Mesenchymal stem cell (in vitro differentiated cells and primary cell): ENCODE measurements at regions not wholly inside any gene's neighbourhood (a gene's known extent, or its start where the extent isn't known, plus 50 kb on each side); places are given as distances from the start of the nearest gene placed in this dataset.

Experiments
- DNase-seq: peaks from one replicate; pipeline ENCODE4 v3.0.0-alpha.2; 2013
- H2AFZ ChIP-seq: one replicate; pipeline ENCODE4 v1.6.1; 2013; ENCODE audit warnings: low read depth, mild to moderate bottlenecking, control low read depth, inconsistent platforms, low read length, moderate library complexity
- H2AK5ac ChIP-seq: 2 replicates; pipeline ENCODE4 v1.6.1; 2013; ENCODE audit warnings: low read length, moderate library complexity, mild to moderate bottlenecking, inconsistent platforms; ENCODE audit not compliant: severe bottlenecking
- H2BK120ac ChIP-seq: one replicate; pipeline ENCODE4 v1.6.1; 2013; ENCODE audit warnings: low read depth, mild to moderate bottlenecking, inconsistent platforms, low read length, moderate library complexity
- H2BK12ac ChIP-seq, 2 experiments: one replicate each; pipeline ENCODE4 v1.6.1; 2013; ENCODE audit warnings: inconsistent platforms in 2 of 2, low read length in 2 of 2, mild to moderate bottlenecking in 2 of 2, moderate library complexity in 2 of 2, control low read depth in 1 of 2
- H2BK15ac ChIP-seq: one replicate; pipeline ENCODE4 v1.6.1; 2013; ENCODE audit warnings: mild to moderate bottlenecking, low read depth, inconsistent platforms; ENCODE audit not compliant: poor library complexity, severe bottlenecking
- H2BK5ac ChIP-seq: 2 replicates; pipeline ENCODE4 v1.6.1; 2013; ENCODE audit warnings: low read depth, mild to moderate bottlenecking, low read length, control low read depth, inconsistent platforms; ENCODE audit not compliant: poor library complexity, severe bottlenecking
- H3K14ac ChIP-seq, 2 experiments: one replicate each; pipeline ENCODE4 v1.6.1; 2013; ENCODE audit warnings: inconsistent platforms in 2 of 2, low read length in 2 of 2, control low read depth in 1 of 2, mild to moderate bottlenecking in 1 of 2, moderate library complexity in 1 of 2
- H3K18ac ChIP-seq, 2 experiments: one replicate each; pipeline ENCODE4 v1.6.1; 2013; ENCODE audit warnings: inconsistent platforms in 2 of 2, low read length in 2 of 2, control low read depth in 1 of 2, low read depth in 1 of 2, mild to moderate bottlenecking in 1 of 2
- H3K23ac ChIP-seq, 2 experiments: one replicate each; pipeline ENCODE4 v1.6.1; 2013; ENCODE audit warnings: inconsistent platforms in 2 of 2, low read length in 2 of 2, mild to moderate bottlenecking in 2 of 2, moderate library complexity in 2 of 2, control low read depth in 1 of 2
- H3K27ac ChIP-seq: 2 replicates; pipeline ENCODE4 v1.5.1; 2013; ENCODE audit warnings: mild to moderate bottlenecking, moderate library complexity, low read length, control low read depth, inconsistent platforms; ENCODE audit not compliant: poor library complexity, severe bottlenecking
- H3K27me3 ChIP-seq, 2 experiments: 2 replicates each; pipeline versions ENCODE4 v1.6.1 to v1.7.0; 2013; ENCODE audit warnings: low read length in 2 of 2, mild to moderate bottlenecking in 2 of 2, moderate library complexity in 2 of 2, control low read depth in 1 of 2, inconsistent platforms in 1 of 2; ENCODE audit not compliant: control insufficient read depth in 1 of 2, insufficient read depth in 1 of 2
- H3K36me3 ChIP-seq, 2 experiments: 2 replicates each; pipeline versions ENCODE4 v1.6.1 to v1.7.0; 2013; ENCODE audit warnings: low read length in 2 of 2, control low read depth in 1 of 2, inconsistent platforms in 1 of 2, low read depth in 1 of 2, mild to moderate bottlenecking in 1 of 2; ENCODE audit not compliant: insufficient read depth in 2 of 2, control insufficient read depth in 1 of 2
- H3K4ac ChIP-seq, 2 experiments: one replicate each; pipeline ENCODE4 v1.6.1; 2013; ENCODE audit warnings: inconsistent platforms in 2 of 2, low read length in 2 of 2, mild to moderate bottlenecking in 2 of 2, moderate library complexity in 2 of 2, control low read depth in 1 of 2, low read depth in 1 of 2
- H3K4me1 ChIP-seq: 2 replicates; pipeline ENCODE4 v1.6.1; 2013; ENCODE audit warnings: low read depth, low read length, control low read depth; ENCODE audit not compliant: control insufficient read depth, insufficient read depth
- H3K4me2 ChIP-seq: 2 replicates; pipeline ENCODE4 v1.6.1; 2013; ENCODE audit warnings: low read length, mild to moderate bottlenecking, inconsistent platforms; ENCODE audit not compliant: poor library complexity, severe bottlenecking
- H3K4me3 ChIP-seq, 2 experiments: 2 replicates each; pipeline versions ENCODE4 v1.5.1 to v1.7.0; 2013; ENCODE audit warnings: low read length in 2 of 2, mild to moderate bottlenecking in 2 of 2, control low read depth in 1 of 2, low read depth in 1 of 2; ENCODE audit not compliant: insufficient read depth in 1 of 2
- H3K79me1 ChIP-seq: replicated peaks from 2 replicates; pipeline ENCODE4 v1.6.1; 2013; ENCODE audit warnings: mild to moderate bottlenecking, control low read depth, low read length, inconsistent platforms; ENCODE audit not compliant: poor library complexity, severe bottlenecking
- H3K9ac ChIP-seq: 2 replicates; pipeline ENCODE4 v1.7.0; 2013; ENCODE audit warnings: mild to moderate bottlenecking, low read length, moderate library complexity
- H3K9me3 ChIP-seq: 2 replicates; pipeline ENCODE4 v1.7.0; 2013; ENCODE audit warnings: mild to moderate bottlenecking, low read length; ENCODE audit not compliant: control insufficient read depth
- H4K8ac ChIP-seq: one replicate; pipeline ENCODE4 v1.6.1; 2013; ENCODE audit warnings: inconsistent platforms, mild to moderate bottlenecking, low read length, moderate library complexity
- H4K91ac ChIP-seq: one replicate; pipeline ENCODE4 v1.6.1; 2013; ENCODE audit warnings: mild to moderate bottlenecking, low read length, inconsistent platforms
- WGBS: methylation state at CpG from one replicate; pipeline ENCODE4 v1.1.7; 2013; ENCODE audit warnings: mixed read lengths; 5-methylcytosine and 5-hydroxymethylcytosine counted together

DNA sequence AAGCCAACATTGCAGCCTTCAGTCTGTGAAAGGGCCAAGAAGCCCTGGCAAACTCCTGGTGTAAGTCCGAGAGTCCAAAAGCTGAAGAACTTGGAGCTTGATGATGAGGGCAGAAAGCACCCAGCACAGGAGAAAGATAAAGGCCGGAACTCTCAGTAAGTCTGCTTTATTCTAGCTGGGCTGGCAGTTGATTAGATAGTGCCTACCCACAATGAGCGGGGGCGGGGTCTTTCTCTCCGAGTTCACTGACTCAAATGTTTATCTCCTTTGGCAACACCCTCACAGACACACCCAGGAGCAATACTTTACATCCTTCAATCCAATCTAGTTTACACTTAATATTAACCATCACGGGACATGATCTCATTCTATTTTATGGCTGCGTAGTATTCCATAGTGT is 1317.1 kb downstream of the SLITRK1 start:
- H3K4me2 ChIP-seq = no peak overlapping the region
- H3K23ac ChIP-seq = no peak overlapping the region
- H2BK120ac ChIP-seq = no peak overlapping the region
- H3K9ac ChIP-seq = no peak overlapping the region
- H3K9me3 ChIP-seq = no peaks in the 10 kb centered on the region
- H3K36me3 ChIP-seq = no peaks in the 10 kb centered on the region
- no peak for DNase-seq
- H2BK15ac ChIP-seq = no peak overlapping the region
- H2BK12ac ChIP-seq = no peak overlapping the region
- H3K79me1 ChIP-seq = no peaks in the 10 kb centered on the region
- H2BK5ac ChIP-seq = no peak overlapping the region
- H2AK5ac ChIP-seq = no peak overlapping the region
- H3K27ac ChIP-seq = no peak overlapping the region
- no peaks in the 10 kb centered on the region for H3K27me3 ChIP-seq
- no peak overlapping the region for H3K4ac ChIP-seq
- H4K91ac ChIP-seq = no peak overlapping the region
- no peak overlapping the region for H3K14ac ChIP-seq
- no peak overlapping the region for H4K8ac ChIP-seq
- H3K4me1 ChIP-seq = peaks cover 3% of the 10 kb centered on the region
- H2AFZ ChIP-seq = no peak overlapping the region
- H3K18ac ChIP-seq = no peak overlapping the region
- H3K4me3 ChIP-seq = no peak overlapping the region
- WGBS = 89% methylated on average over 6 of the region's 7 CpGs

DNA sequence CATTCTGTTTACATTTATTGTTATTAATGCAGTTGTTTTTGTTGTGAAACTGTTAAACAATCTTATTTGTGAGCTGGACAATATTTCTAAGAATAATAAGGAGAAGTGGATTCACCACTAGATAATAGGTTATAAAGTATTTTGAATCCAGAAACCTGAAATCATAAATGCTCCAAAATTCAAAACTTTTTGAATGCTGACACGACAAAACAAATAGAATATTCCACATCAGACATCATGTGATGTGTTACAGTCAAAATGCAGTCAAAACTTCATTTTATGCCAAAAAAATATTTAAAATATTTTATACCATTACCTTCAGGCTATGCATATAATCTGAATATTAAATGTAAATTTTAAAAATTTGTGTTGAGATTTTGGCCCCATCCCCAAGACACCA is 1321.4 kb downstream of the SLITRK1 start:
- Histone ChIP-seq H3K4me3 (no peak overlapping the region), H3K4me1 (no peaks in the 10 kb centered on the region), H3K23ac (no peak overlapping the region), H2BK12ac (no peak overlapping the region), H2AFZ (no peak overlapping the region), H2BK15ac (no peak overlapping the region), H3K79me1 (no peaks in the 10 kb centered on the region), H3K9me3 (no peaks in the 10 kb centered on the region), H2BK5ac (no peak overlapping the region), H3K27me3 (no peaks in the 10 kb centered on the region), H4K91ac (no peak overlapping the region), H3K27ac (no peak overlapping the region), H2BK120ac (no peak overlapping the region), H3K4me2 (no peak overlapping the region), H3K4ac (no peak overlapping the region), H3K18ac (no peak overlapping the region), H3K14ac (no peak overlapping the region), H2AK5ac (no peak overlapping the region), H4K8ac (no peak overlapping the region), H3K9ac (no peak overlapping the region), H3K36me3 (no peaks in the 10 kb centered on the region)
- WGBS = 91% methylated on average over 1 of the region's 1 CpG
- no peak for DNase-seq

DNA sequence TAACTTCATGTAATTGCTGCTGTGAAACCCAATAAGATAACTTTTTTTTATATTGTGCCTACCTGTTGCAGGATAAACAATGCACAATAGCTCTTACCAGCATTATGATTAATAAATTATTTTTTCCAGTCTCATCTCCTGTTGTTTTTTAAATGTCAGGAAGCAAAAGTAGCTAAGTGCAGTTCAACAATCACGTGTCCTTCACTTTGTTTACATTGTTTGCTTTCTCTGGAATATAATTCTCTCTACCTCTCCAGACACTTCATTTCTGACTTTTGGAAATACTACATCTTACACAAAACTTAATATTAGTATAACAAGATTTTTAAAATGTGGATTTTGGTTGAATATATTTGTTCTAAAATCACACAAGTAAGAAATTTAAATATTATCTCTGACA is 1359.4 kb downstream of the SLITRK1 start:
- no peak overlapping the region for H3K4me3 ChIP-seq
- H2BK120ac ChIP-seq = no peak overlapping the region
- H2BK5ac ChIP-seq = no peak overlapping the region
- H2BK12ac ChIP-seq = no peak overlapping the region
- no peak overlapping the region for H2BK15ac ChIP-seq
- no CpG with 5 or more reads among the region's 1 CpG for WGBS
- no peak overlapping the region for H3K14ac ChIP-seq
- no peak overlapping the region for H2AFZ ChIP-seq
- H3K27me3 ChIP-seq = no peaks in the 10 kb centered on the region
- no peak for DNase-seq
- no peak overlapping the region for H2AK5ac ChIP-seq
- no peak overlapping the region for H3K4ac ChIP-seq
- H4K91ac ChIP-seq = no peak overlapping the region
- H3K9me3 ChIP-seq = no peaks in the 10 kb centered on the region
- H3K36me3 ChIP-seq = no peaks in the 10 kb centered on the region
- no peak overlapping the region for H3K4me2 ChIP-seq
- H3K79me1 ChIP-seq = no peaks in the 10 kb centered on the region
- H4K8ac ChIP-seq = no peak overlapping the region
- H3K23ac ChIP-seq = no peak overlapping the region
- H3K9ac ChIP-seq = no peak overlapping the region
- H3K4me1 ChIP-seq = no peaks in the 10 kb centered on the region
- no peak overlapping the region for H3K27ac ChIP-seq
- no peak overlapping the region for H3K18ac ChIP-seq

DNA sequence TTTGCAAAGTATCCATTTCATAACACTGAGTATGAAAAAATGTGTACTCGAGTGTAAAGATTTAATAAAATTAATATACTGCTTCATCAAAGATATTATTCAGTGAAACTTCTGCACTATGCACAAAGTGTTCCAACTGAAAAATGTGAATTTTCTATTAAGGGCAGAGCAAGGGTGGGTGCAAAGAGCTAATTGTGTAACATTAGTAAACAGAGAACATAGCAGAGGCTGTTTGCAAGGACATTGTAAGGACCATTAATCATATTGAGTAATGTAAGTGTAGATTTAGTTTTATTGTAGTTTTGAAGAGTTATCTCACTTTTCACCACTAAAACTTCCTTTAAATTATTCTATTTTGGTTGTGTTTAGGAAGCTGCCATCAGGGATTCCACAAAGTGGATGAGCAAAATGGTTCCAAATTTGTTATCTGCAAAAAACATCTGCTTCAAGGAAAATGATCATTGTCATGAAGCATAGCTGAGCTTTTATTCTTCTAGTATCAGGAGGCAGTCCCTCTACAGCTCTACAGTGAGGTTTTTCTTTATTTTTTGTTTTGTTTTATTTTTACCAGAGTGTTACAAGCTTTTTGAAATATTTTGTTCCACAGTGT is 1375.4 kb downstream of the SLITRK1 start:
- Histone ChIP-seq H4K8ac (no peak overlapping the region), H2BK15ac (no peak overlapping the region), H3K9ac (no peak overlapping the region), H3K27ac (no peak overlapping the region), H3K23ac (no peak overlapping the region), H3K9me3 (no peaks in the 10 kb centered on the region), H3K4me2 (no peak overlapping the region), H3K79me1 (no peaks in the 10 kb centered on the region), H3K14ac (no peak overlapping the region), H3K18ac (no peak overlapping the region), H2BK120ac (no peak overlapping the region), H2BK5ac (no peak overlapping the region), H2AFZ (no peak overlapping the region), H4K91ac (no peak overlapping the region), H2AK5ac (no peak overlapping the region), H3K36me3 (no peaks in the 10 kb centered on the region), H3K4me3 (no peak overlapping the region), H2BK12ac (no peak overlapping the region), H3K4ac (no peak overlapping the region), H3K27me3 (no peaks in the 10 kb centered on the region), H3K4me1 (no peaks in the 10 kb centered on the region)
- DNase-seq = no peak
- no CpG with 5 or more reads among the region's 1 CpG for WGBS
